LNCAP (cell line): ENCODE measurements at regions not wholly inside any gene's neighbourhood (a gene's known extent, or its start where the extent isn't known, plus 50 kb on each side); places are given as distances from the start of the nearest gene placed in this dataset.

ENCODE experiments used
- CTCF ChIP-seq: fragments of 450-650 bp; IDR thresholded peaks from 2 replicates; pipeline ENCODE4 v1.5.1; 2017; ENCODE audit warnings: mild to moderate bottlenecking

GRCh38 chr6:25022140-25022553 is 86.4 kb upstream of the RIPOR2 start:
- TF ChIP-seq CTCF: no peak

GRCh38 chr6:25023781-25024180 is 88.0 kb upstream of the RIPOR2 start:
- no peak for TF ChIP-seq CTCF

- TF ChIP-seq CTCF: no peak
Observed at GRCh38 chr6:25024821-25025220, 89.1 kb upstream of the RIPOR2 start.

DNA sequence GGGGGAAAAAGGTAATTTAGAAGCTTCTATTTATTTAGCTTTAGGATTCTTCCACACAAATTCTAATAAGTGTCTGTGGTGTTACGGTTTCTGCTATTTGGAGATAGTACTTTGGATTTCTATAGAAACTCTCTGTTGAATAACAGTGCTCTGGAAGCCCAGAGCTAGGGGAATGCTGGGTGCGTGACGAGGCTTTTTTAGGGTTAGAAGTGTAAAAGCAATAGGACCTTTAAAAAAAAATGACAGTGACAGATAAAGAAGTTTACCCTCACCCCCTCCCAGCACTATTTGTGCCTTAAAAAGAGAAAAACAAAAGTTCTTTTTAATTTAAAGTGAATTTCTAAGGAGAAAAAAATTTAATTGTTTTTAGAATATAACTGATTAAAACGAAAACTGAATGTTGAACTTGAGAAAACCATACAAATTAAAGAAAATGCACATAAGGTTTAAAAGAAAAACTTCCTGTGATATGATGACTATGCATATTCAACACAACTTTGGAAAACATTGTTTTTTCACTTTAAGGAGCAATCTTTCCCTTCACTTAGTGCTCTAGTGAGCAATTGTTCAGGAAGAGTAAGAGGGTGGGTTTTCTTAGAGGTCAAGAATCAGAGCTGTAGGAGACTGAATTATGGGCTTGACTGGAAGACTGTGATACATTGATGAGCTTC is 89.6 kb upstream of the RIPOR2 start:
- no peak for TF ChIP-seq CTCF

DNA sequence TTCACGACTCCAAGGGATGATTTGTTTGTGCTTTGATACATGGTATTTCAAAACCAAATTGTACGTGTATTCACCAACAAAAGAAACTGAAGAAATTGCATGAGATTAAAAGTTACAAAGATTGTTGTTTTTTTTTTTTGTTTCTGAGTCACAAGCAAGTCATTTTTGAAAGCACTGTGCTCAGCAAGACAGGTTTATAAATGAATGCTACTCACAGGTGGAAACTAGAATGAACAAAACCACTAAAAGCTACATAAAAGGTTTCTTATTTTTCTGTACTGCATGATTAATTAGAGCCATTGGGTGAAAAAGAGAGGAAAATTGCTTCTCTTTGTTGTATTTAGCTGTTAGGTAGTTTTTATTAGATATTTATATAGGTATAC is 90.2 kb upstream of the RIPOR2 start:
- TF ChIP-seq CTCF: no peak

- TF ChIP-seq CTCF: peak; percentile 11; the same call in 1 of the 2 replicates
Observed at GRCh38 chr6:25026723-25027122, 91.0 kb upstream of the RIPOR2 start.

- TF ChIP-seq CTCF: no peak
Observed at GRCh38 chr6:25027221-25027916, 91.6 kb upstream of the RIPOR2 start.
